Neuronal stem cell (in vitro differentiated cells): ENCODE measurements at regions not wholly inside any gene's neighbourhood (a gene's known extent, or its start where the extent isn't known, plus 50 kb on each side); places are given as distances from the start of the nearest gene placed in this dataset.
"Not testable (repeated sequence)": the region's sequence is repeated elsewhere in the genome, so short reads cannot be mapped to it uniquely, and the experiment has no call there.

ENCODE experiments used
- DNase-seq: peaks from one replicate; pipeline ENCODE4 v3.0.0-alpha.2; 2013; ENCODE audit warnings: low spot score
- H2AFZ ChIP-seq: one replicate; pipeline ENCODE4 v1.6.1; 2013; ENCODE audit warnings: mild to moderate bottlenecking, low read length, inconsistent platforms
- H2AK5ac ChIP-seq: 2 replicates; pipeline ENCODE4 v1.6.1; 2013; ENCODE audit warnings: low read depth, mild to moderate bottlenecking, inconsistent platforms, low read length, moderate library complexity, mixed read lengths
- H2BK120ac ChIP-seq: 2 replicates; pipeline ENCODE4 v1.6.1; 2013; ENCODE audit warnings: low read depth, mild to moderate bottlenecking, inconsistent platforms, low read length, moderate library complexity, mixed read lengths
- H2BK12ac ChIP-seq: one replicate; pipeline ENCODE4 v1.6.1; 2013; ENCODE audit warnings: low read length, inconsistent platforms
- H2BK15ac ChIP-seq: 2 replicates; pipeline ENCODE4 v1.6.1; 2013; ENCODE audit warnings: mild to moderate bottlenecking, low read length, inconsistent platforms, mixed read lengths
- H2BK5ac ChIP-seq: one replicate; pipeline ENCODE4 v1.6.1; 2013; ENCODE audit warnings: inconsistent platforms, mild to moderate bottlenecking, low read length, moderate library complexity
- H3K14ac ChIP-seq: one replicate; pipeline ENCODE4 v1.6.1; 2013; ENCODE audit warnings: low read length, inconsistent platforms
- H3K18ac ChIP-seq: 2 replicates; pipeline ENCODE4 v1.6.1; 2013; ENCODE audit warnings: low read length, inconsistent platforms
- H3K23ac ChIP-seq: 2 replicates; pipeline ENCODE4 v1.6.1; 2013; ENCODE audit warnings: low read depth, mild to moderate bottlenecking, mixed read lengths, low read length, inconsistent platforms; ENCODE audit not compliant: poor library complexity
- H3K27ac ChIP-seq: replicated peaks from 3 replicates; pipeline ENCODE4 v1.5.1; 2013; ENCODE audit warnings: low read length, inconsistent platforms
- H3K27me3 ChIP-seq, 3 experiments: 2 replicates each; pipeline ENCODE4 v1.6.1; 2013; ENCODE audit warnings: low read length in 3 of 3, mild to moderate bottlenecking in 2 of 3, inconsistent platforms in 1 of 3, low read depth in 1 of 3, mixed read lengths in 1 of 3, moderate library complexity in 1 of 3; ENCODE audit not compliant: control insufficient read depth in 3 of 3, insufficient read depth in 3 of 3
- H3K36me3 ChIP-seq, 2 donors: replicated peaks in 1 of 2; 2 replicates each; pipeline ENCODE4 v1.6.1; 2013; ENCODE audit warnings: low read length in 2 of 2; ENCODE audit not compliant: control insufficient read depth in 2 of 2, insufficient read depth in 2 of 2
- H3K4ac ChIP-seq: 2 replicates; pipeline ENCODE4 v1.6.1; 2013; ENCODE audit warnings: inconsistent platforms, mild to moderate bottlenecking, low read length, moderate library complexity
- H3K4me1 ChIP-seq, 2 donors: 1 replicate in 1 of 2; 2 replicates in 1 of 2; pipeline ENCODE4 v1.6.1; 2013; ENCODE audit warnings: low read length in 2 of 2, low read depth in 1 of 2; ENCODE audit not compliant: control insufficient read depth in 2 of 2, insufficient read depth in 1 of 2
- H3K4me2 ChIP-seq: one replicate; pipeline ENCODE4 v1.6.1; 2013; ENCODE audit warnings: mild to moderate bottlenecking, low read length, inconsistent platforms; ENCODE audit not compliant: insufficient read depth, poor library complexity, severe bottlenecking
- H3K4me3 ChIP-seq, 2 donors: 2 replicates each; pipeline ENCODE4 v1.5.1; 2013; ENCODE audit warnings: low read length in 2 of 2, mild to moderate bottlenecking in 2 of 2, inconsistent platforms in 1 of 2, moderate library complexity in 1 of 2
- H3K79me1 ChIP-seq: one replicate; pipeline ENCODE4 v1.6.1; 2013; ENCODE audit warnings: low read depth, mild to moderate bottlenecking, inconsistent platforms, low read length, moderate library complexity
- H3K9ac ChIP-seq: one replicate; pipeline ENCODE4 v1.6.1; 2013; ENCODE audit warnings: mild to moderate bottlenecking, low read depth, low read length, inconsistent platforms; ENCODE audit not compliant: poor library complexity
- H3K9me3 ChIP-seq, 2 donors: replicated peaks in 1 of 2; 2 replicates each; pipeline versions ENCODE3 to v1.6.1; 2013; ENCODE audit warnings: low read length in 2 of 2, mild to moderate bottlenecking in 2 of 2, inconsistent platforms in 1 of 2, low read depth in 1 of 2, mixed read lengths in 1 of 2, moderate library complexity in 1 of 2; ENCODE audit not compliant: control insufficient read depth in 2 of 2, insufficient read depth in 1 of 2
- H4K8ac ChIP-seq: one replicate; pipeline ENCODE4 v1.6.1; 2013; ENCODE audit warnings: low read depth, mild to moderate bottlenecking, inconsistent platforms, low read length, moderate library complexity
- H4K91ac ChIP-seq: one replicate; pipeline ENCODE4 v1.6.1; 2013; ENCODE audit warnings: low read length, low read depth, mild to moderate bottlenecking, inconsistent platforms; ENCODE audit not compliant: poor library complexity
- WGBS, 2 donors: extraction: QIAGEN DNeasy Blood & Tissue Kit; methylation state at CpG; one replicate each; pipeline ENCODE4 v1.1.7; 2013; ENCODE audit warnings: missing lambda C conversion rate in 2 of 2, mixed read lengths in 1 of 2; ENCODE audit not compliant: insufficient read length in 2 of 2, insufficient replicate concordance in 1 of 2; ENCODE audit errors: extremely low coverage in 2 of 2; 5-methylcytosine and 5-hydroxymethylcytosine counted together

DNA sequence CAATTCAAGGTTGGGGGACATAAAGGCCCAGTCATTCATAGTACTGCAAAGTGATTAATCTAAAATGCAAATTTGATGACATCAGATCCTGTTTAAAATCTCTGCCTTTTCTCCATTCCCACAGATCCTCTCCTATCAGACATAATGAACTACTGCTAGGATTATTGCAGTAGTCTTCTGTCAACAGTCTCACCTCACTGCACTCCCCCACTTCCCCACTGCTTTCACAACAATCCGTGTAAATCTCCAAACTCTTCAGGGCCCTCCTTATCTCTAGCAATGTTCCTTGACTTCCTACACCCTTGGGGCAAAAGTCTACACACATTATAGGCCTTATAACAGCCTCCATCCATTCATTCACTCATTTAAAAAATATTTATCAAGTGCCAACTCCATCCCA is 112.4 kb downstream of the KBTBD2 start:
- no CpG with 5 or more reads among the region's 1 CpG for WGBS, 2 donors
- H4K91ac ChIP-seq = no peak overlapping the region
- H3K4me2 ChIP-seq = no peak overlapping the region

DNA sequence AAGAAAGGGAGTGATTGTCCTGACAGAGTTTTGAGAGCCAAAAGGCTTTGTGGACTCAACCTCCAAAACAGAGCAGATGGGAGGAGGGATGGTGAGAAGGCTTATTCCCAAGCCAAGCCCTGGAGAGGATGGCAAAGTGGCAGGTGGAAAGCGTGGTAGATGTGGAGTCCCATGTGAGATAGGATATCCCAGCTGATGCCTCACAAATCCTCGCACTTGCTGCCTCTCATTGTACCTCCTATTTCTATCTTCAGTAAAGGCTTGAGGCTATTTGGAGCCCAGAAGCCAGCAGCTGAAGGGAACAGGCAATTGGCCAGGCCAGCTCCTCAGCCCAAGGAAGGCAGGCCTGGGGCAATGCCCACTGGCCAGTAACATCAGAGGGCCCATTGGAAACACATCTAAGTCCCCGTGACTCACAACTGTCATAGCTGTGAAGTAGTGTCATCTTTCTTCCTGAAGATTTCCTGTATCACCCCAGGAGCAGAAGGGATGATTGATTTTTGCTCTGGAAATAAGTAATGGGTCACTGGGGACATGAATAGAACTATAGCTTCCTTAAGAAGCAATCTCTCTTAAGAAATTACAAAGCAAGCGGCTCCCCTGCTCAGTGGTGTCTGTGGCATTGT is 114.4 kb downstream of the KBTBD2 start:
- not testable (repeated sequence) for H3K9me3 ChIP-seq, H3K23ac ChIP-seq, H2BK12ac ChIP-seq, H2BK120ac ChIP-seq, H3K79me1 ChIP-seq, H3K9ac ChIP-seq, H3K18ac ChIP-seq, H3K36me3 ChIP-seq, H3K4me2 ChIP-seq, H3K4me3 ChIP-seq, H3K4me1 ChIP-seq, H4K8ac ChIP-seq, H3K27ac ChIP-seq, H3K4ac ChIP-seq, H4K91ac ChIP-seq, H2AK5ac ChIP-seq, H3K27me3 ChIP-seq, H3K14ac ChIP-seq, DNase-seq, H2BK15ac ChIP-seq, H2AFZ ChIP-seq, H2BK5ac ChIP-seq
- WGBS, 2 donors = no CpG with 5 or more reads among the region's 4 CpGs

More for the DNA sequence above, 112.4 kb downstream of the KBTBD2 start:
- Histone ChIP-seq H3K4me1 (peaks cover 2 to 3% of the 10 kb centered on the region in 2 donors), H3K9me3 (no peaks in the 10 kb centered on the region), H3K18ac (no peak overlapping the region), H2BK12ac (no peak overlapping the region), H3K79me1 (no peaks in the 10 kb centered on the region), H3K36me3 (no peaks in the 10 kb centered on the region), H4K8ac (no peak overlapping the region), H2AK5ac (no peak overlapping the region), H3K4ac (no peak overlapping the region), H3K9ac (no peak overlapping the region), H2AFZ (no peak overlapping the region), H3K27ac (no peak overlapping the region), H3K23ac (no peak overlapping the region), H2BK120ac (no peak overlapping the region), H2BK5ac (no peak overlapping the region), H3K14ac (no peak overlapping the region), H3K4me3 (no peak overlapping the region), H2BK15ac (no peak overlapping the region), H3K27me3 (no peaks in the 10 kb centered on the region)
- no peak for DNase-seq

DNA sequence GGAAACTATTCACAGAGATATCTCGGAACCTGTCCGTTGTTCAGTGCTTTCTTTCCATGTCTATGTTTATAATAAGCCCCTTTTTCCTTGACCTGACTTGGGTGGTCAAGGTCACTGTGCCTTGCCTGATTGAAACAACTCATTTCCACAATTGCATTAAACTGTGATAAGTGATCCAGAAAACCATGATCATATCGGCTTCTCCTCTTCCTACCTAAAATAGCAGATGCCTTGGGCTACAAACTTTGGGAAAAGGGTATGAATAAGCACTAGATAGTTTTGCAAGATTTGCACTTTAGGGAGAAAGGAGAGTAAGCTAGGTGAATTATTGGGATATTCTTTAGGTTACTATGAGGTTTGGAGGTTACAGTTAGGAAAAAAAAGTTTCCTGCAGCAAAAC is 115.2 kb downstream of the KBTBD2 start:
- not testable (repeated sequence) for H2BK120ac ChIP-seq, H3K9ac ChIP-seq, DNase-seq, H3K18ac ChIP-seq, H3K79me1 ChIP-seq, H3K4me3 ChIP-seq, H3K4me2 ChIP-seq, H3K23ac ChIP-seq, H3K4ac ChIP-seq, H2BK5ac ChIP-seq, H4K91ac ChIP-seq, H3K27me3 ChIP-seq, H2AK5ac ChIP-seq, H2AFZ ChIP-seq, H3K9me3 ChIP-seq, H2BK15ac ChIP-seq, H3K4me1 ChIP-seq, H3K14ac ChIP-seq, H3K27ac ChIP-seq, H3K36me3 ChIP-seq, H2BK12ac ChIP-seq, H4K8ac ChIP-seq
- WGBS, 2 donors = no CpG with 5 or more reads among the region's 3 CpGs

DNA sequence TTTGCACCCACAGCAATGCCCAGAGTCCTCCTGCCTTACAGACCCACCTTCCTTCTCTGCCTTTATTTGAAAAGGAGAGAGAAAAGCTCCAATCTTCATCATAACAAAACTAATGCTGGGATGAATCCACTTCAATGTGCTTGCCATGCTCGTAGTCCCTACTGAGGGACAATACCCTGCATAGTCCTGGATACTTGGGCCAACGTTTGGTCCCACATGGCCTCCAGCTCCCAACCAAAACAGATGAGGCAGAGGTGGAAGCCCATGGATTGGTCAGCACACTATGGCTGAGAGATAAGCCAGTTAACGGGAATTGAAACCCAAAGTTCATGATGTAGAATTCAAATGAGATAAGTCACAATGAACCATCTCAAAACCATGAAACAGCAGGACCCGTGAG is 115.8 kb downstream of the KBTBD2 start:
- H2BK120ac ChIP-seq, H3K27ac ChIP-seq, H3K9me3 ChIP-seq, H3K14ac ChIP-seq, H3K23ac ChIP-seq, H3K4me3 ChIP-seq, H2AFZ ChIP-seq, H3K18ac ChIP-seq, H2BK12ac ChIP-seq, H3K79me1 ChIP-seq, DNase-seq, H3K27me3 ChIP-seq, H3K9ac ChIP-seq, H4K8ac ChIP-seq, H3K4me1 ChIP-seq, H3K36me3 ChIP-seq, H3K4ac ChIP-seq, H3K4me2 ChIP-seq, H2AK5ac ChIP-seq, H2BK5ac ChIP-seq, H4K91ac ChIP-seq, H2BK15ac ChIP-seq: not testable (repeated sequence)
- WGBS, 2 donors = no CpG with 5 or more reads among the region's 4 CpGs
